ENCODE measurements at regions not wholly inside any gene's neighbourhood (a gene's known extent, or its start where the extent isn't known, plus 50 kb on each side); places are given as distances from the start of the nearest gene placed in this dataset.

- TF ChIP-seq CTCF (IDR thresholded peaks at IDR 0.05), result no peak
- TF ChIP-seq POLR2A (IDR thresholded peaks at IDR 0.05), result no peak
- TF ChIP-seq POLR2AphosphoS5 (IDR thresholded peaks at IDR 0.05), result no peak
These were observed 614.6 kb upstream of the CPEB2 start for GRCh38 chr4:14387647-14388046.
